Hematopoietic multipotent progenitor cell treated with erythropoietin and hydrocortisone succinate and interleukin-3 and kit ligand, for 17 days (in vitro differentiated cells): ENCODE measurements at regions not wholly inside any gene's neighbourhood (a gene's known extent, or its start where the extent isn't known, plus 50 kb on each side); places are given as distances from the start of the nearest gene placed in this dataset.
"Not testable (repeated sequence)": the region's sequence is repeated elsewhere in the genome, so short reads cannot be mapped to it uniquely, and the experiment has no call there.

Source experiments
- DNase-seq: peaks from one replicate; pipeline ENCODE4 v3.0.0-alpha.2; 2015; ENCODE audit warnings: low spot score

DNA sequence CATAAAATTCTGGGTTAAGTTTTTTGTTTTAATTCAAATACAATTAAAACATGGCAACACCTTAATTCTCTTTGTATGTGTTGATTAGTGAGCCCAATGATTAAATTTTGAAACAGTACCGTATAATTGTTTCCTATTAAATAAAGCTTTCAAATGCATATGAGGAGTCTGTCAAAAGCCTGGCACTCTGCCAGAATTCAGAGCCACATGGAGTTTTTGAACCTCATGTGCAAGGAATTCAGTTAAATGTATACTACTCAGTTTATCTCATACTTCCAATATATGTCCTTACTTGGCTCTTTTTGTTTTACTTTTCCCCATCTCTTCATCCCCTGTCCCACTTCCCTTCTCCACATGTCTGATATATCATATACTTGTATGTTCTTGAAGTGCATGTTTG, 165.6 kb upstream of the FAM3C start:
- peak; percentile 23 for DNase-seq

- no peak for DNase-seq
Measured at GRCh38 chr7:121560267-121560990, 164.3 kb upstream of the FAM3C start.

DNA sequence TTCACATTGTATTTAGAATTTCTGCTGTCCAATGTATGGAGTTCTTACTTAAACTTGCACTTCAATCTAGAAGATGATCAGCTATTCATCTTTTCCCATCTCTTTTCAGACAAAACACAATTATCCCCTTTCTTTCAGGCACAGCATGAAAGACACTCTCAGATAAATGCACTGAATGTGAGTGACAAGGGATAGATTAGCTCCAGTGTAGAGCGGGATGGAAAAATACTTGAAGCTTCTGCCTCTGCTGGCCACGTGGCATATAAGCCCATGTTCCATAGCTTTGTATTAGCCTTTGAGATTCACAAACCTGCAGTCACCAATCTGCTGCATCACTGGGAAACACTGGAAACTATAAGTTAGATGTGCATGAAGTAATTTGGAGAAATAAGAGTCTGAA, 162.2 kb upstream of the FAM3C start:
- DNase-seq = no peak

- no peak for DNase-seq
Measured at GRCh38 chr7:121557034-121557892, 161.2 kb upstream of the FAM3C start.

DNA sequence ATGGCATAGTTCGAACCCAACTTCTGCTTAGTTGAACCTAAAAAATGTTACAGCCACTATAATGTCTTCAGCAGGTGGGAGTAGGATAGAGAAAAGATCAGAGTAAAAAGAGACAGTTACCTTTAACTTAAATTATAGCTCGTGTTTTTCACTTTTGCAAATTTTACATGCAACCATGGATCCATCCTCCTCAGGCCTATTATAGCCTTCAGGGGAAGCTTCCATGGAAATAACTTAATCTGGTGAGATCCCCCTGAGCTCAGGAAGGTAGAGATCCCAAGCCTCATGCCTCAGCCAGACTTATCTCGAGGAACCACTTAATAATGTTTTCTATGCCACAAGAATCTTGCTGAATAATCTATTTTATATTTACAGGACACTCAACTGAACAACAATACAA, 159.4 kb upstream of the FAM3C start:
- DNase-seq = no peak

DNA sequence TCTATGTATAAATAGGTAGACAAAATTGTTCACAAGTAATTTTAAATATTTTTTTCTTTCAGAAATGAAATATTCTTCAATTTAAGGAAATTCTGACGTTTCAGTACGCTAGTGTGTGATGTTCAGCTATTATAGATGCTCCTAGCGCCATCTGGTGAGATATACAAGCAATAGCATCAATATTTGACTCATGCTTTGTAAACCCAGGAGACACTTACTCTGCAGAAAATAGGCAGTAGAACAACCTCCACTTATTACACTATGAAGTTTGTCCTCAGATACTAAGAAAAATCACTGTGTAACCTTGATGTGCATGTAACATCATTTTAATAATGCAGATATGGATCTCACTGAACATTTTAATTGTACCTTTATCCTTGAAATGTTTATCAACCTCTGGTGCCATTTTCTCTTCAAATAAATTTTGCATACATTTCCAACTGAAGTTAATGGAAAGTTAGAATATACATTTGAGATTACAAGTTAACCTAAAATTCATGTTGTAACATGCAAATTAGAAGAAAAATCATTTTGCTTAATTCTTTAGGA, 151.5 kb upstream of the FAM3C start:
- peak; percentile 29 for DNase-seq

GRCh38 chr7:121546632-121547543, 150.8 kb upstream of the FAM3C start:
- no peak for DNase-seq

- DNase-seq = no peak
Measured at GRCh38 chr7:121545418-121545817, 149.3 kb upstream of the FAM3C start.

- no peak for DNase-seq
Measured at GRCh38 chr7:121544726-121545125, 148.6 kb upstream of the FAM3C start.

GRCh38 chr7:121544238-121544637, 148.1 kb upstream of the FAM3C start:
- no peak for DNase-seq

DNA sequence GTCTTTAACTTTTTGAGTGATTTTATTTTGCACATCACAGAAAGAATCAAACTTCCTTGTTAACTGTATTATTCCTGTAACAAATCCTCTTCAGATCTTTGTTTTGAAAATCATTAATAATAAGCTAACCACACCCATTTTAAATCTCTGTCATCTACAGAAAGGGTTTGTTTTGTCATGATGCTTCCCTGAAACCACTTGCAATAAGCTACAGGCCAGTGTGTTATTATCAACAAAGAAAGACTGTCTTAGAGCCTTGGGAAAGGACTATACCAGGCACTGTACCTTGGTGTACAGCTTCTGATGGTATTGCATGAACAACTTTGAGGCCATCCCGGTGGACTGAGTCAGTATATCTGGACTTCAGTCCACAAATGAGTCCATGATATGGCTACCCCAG, 145.3 kb upstream of the FAM3C start:
- DNase-seq = no peak

- DNase-seq = no peak
Measured at GRCh38 chr7:121540138-121540537, 144.0 kb upstream of the FAM3C start.

- DNase-seq = no peak
Measured at GRCh38 chr7:121537031-121537430, 140.9 kb upstream of the FAM3C start.

GRCh38 chr7:121531175-121532070, 135.3 kb upstream of the FAM3C start:
- no peak for DNase-seq

GRCh38 chr7:121530227-121531174, 134.4 kb upstream of the FAM3C start:
- no peak for DNase-seq

GRCh38 chr7:121529003-121529402, 132.9 kb upstream of the FAM3C start:
- no peak for DNase-seq

DNA sequence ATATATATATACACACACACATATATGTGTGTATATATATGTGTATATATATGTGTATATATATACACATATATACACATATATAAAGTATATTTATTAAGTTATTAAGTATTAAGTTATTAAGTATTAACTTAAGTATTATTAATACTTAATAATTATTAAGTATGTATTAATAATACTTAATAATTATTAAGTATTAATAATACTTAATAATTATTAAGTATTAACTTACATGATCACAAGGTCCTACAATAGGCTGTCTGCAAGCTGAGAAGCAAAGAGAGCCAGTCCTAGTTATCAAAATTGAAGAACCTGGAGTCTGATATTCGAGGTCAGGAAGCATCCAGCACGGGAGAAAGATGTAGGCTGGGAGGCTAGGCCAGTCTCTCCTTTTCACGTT, 130.1 kb upstream of the FAM3C start:
- not testable (repeated sequence) for DNase-seq

DNA sequence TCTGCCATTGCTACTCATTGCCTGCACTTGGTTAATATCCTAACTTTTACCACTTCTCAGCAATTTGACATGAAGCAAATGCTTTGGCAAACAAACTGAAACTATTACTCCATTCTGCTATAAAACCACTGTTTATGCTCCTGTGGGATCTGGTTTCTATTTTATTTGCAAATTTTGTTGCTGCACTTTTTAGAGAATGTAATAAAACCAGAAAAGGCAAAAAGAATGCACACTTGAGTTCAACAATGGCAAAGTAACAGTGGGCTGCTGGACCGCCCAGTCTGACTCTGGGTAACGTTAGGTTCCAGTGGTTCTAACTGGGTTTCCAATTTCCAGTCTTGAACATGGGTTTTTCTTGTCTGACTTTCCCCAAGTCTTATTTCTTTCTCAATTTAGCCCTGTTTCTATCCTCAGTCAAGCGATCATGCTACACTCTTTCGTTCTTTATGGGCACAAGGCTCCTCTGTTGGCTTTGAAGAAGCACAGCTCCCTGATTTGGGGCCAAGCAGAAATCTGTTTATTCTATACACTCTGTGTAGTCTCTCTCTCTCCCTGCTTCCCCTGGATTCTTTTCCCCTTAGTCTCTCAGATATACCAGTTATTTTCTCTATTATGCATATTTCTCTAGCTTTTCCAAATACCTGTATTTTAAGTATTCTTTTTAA, 129.2 kb upstream of the FAM3C start:
- DNase-seq = no peak

DNA sequence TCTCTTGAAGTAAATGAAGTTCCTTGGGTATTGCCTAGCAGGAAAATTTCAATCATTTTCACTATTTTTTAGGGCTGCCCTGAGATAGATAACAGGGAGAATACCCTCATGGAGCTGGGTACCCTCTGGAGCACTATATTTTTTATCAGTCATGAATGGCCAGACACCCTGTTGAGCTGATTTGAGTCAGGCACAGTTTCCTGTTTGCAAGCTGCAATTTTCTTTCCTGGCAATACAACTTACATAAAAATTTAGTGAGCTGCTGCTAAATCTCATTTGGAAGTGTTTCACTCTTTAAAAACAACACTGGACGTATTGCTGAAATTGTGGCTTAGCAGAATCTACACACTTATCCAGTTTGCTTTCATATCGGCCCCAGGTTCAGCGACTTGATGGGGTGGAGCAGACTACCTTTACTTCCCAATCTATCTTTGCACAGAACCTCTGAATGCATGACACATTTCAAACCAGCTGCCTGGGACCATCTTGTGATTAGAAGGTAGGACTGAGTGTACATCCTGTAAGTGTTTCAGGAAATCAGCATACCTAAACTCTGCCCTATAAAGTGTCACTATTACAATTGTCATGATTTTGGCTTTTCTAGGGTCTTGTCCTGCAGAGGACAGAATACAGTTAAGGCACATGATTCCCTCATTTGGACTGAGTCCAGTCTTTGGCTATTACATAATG, 125.7 kb upstream of the FAM3C start:
- no peak for DNase-seq
